CD4-positive, alpha-beta T cell (primary cell): ENCODE measurements at regions not wholly inside any gene's neighbourhood (a gene's known extent, or its start where the extent isn't known, plus 50 kb on each side); places are given as distances from the start of the nearest gene placed in this dataset.

Experiments
- ATAC-seq: fragments of 200-7000 bp; cut with Tn5 transposase; one replicate; pipeline ENCODE4 v1.10.0; 2022; ENCODE audit warnings: mild to moderate bottlenecking; ENCODE audit not compliant: poor library complexity
- CTCF ChIA-PET: fragments of 350-600 bp; sonication (Branson Sonifier 250); formaldehyde crosslinking; loops from one replicate; lab custom pipeline; 2021; ENCODE audit warnings: antibody characterized with exemption, inconsistent platforms; lab: Charles Lee
- POLR2A ChIA-PET: fragments of 350-600 bp; sonication (Branson Sonifier 250); formaldehyde crosslinking; loops from one replicate; lab custom pipeline; 2021; ENCODE audit warnings: antibody characterized with exemption, inconsistent platforms; lab: Charles Lee
- DNase-seq, 14 experiments: peaks; one replicate each; pipeline ENCODE4 v3.0.0-alpha.2; 2013 to 2020; ENCODE audit warnings: mixed read lengths in 2 of 14
- H3K27ac ChIP-seq, 2 donors: one replicate each; pipeline versions ENCODE4 v1.5.1 to v1.7.0; 2013; ENCODE audit warnings: low read length in 2 of 2, low read depth in 1 of 2, mild to moderate bottlenecking in 1 of 2
- H3K27me3 ChIP-seq, 2 experiments: 1 replicate in 1 of 2; 2 replicates in 1 of 2; pipeline versions ENCODE4 v1.6.1 to v1.7.0; 2013; ENCODE audit warnings: low read length in 2 of 2, control low read depth in 1 of 2, mild to moderate bottlenecking in 1 of 2, moderate library complexity in 1 of 2; ENCODE audit not compliant: insufficient read depth in 2 of 2, control insufficient read depth in 1 of 2
- H3K36me3 ChIP-seq: one replicate; pipeline ENCODE4 v1.6.1; 2013; ENCODE audit warnings: low read length, control low read depth; ENCODE audit not compliant: insufficient read depth
- H3K4me1 ChIP-seq: one replicate; pipeline ENCODE4 v1.6.1; 2013; ENCODE audit warnings: low read length, control low read depth; ENCODE audit not compliant: insufficient read depth
- H3K4me3 ChIP-seq: one replicate; pipeline ENCODE4 v1.5.1; 2013; ENCODE audit warnings: mild to moderate bottlenecking, low read length, moderate library complexity
- H3K9me3 ChIP-seq, 2 experiments: 1 replicate in 1 of 2; 2 replicates in 1 of 2; pipeline versions ENCODE4 v1.6.1 to v1.7.0; 2013; ENCODE audit warnings: low read length in 2 of 2, mild to moderate bottlenecking in 2 of 2, control low read depth in 1 of 2, moderate library complexity in 1 of 2; ENCODE audit not compliant: control insufficient read depth in 1 of 2, insufficient read depth in 1 of 2
- H3K27ac Mint-ChIP-seq: one replicate; pipeline ENCODE4 v1.8.0; 2020; ENCODE audit warnings: mixed read lengths
- H3K27me3 Mint-ChIP-seq: one replicate; pipeline ENCODE4 v1.8.0; 2021; ENCODE audit warnings: mixed read lengths
- H3K36me3 Mint-ChIP-seq: one replicate; pipeline ENCODE4 v1.8.0; 2021; ENCODE audit warnings: low read depth, mixed read lengths
- H3K4me1 Mint-ChIP-seq: one replicate; pipeline ENCODE4 v1.8.0; 2021; ENCODE audit warnings: low read depth, mixed read lengths
- H3K4me3 Mint-ChIP-seq: one replicate; pipeline ENCODE4 v1.8.0; 2020; ENCODE audit warnings: mild to moderate bottlenecking, mixed read lengths
- H3K9me3 Mint-ChIP-seq: one replicate; pipeline ENCODE4 v1.8.0; 2020; ENCODE audit warnings: mixed read lengths
- intact Hi-C, 2 experiments: fragments of 100-400 bp; cut with DNase I in 1 of 2; cut with micrococcal nuclease in 1 of 2; formaldehyde crosslinking; loops; one replicate each; pipeline versions ENCODE4 v1.15.1 to v1.9.0; 2023 to 2025; cut with DNase I, micrococcal nuclease
- TF ChIP-seq, protein P1 (sequence below): fragments of 200-600 bp; IDR thresholded peaks from one replicate; pipeline ENCODE4 v1.8.0; 2022; ENCODE audit warnings: antibody characterized with exemption, mild to moderate bottlenecking

DNA sequence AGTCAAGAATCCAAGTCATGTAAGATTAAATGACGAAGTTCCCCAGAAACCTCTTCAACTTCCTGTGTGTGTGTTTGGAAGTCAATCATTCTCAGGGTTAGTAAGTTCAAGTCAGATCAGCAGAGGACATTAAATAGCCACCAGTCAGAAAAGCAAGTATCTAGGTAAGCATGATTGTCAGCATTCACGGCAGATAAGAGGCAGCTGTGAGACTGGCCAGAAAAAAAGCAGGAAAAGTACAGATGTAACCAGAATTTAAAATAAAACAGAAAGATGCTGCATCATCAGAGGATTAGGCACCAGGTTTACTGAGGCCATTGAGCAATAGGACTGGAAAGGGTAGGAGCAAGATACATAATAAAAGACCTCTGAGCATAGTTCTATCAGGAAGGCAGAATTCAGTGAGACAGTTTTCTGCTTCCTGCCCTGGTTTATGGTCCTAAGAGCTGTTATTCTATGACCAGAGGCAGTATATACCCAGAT, 606.9 kb downstream of the FSCB start:
- H3K9me3 Mint-ChIP-seq = peaks cover 8% of the 10 kb centered on the region
- Histone ChIP-seq H3K9me3 (no peaks in the 10 kb centered on the region), H3K27ac (no peak overlapping the region), H3K27me3 (no peaks in the 10 kb centered on the region), H3K4me3 (no peak overlapping the region), H3K4me1 (no peaks in the 10 kb centered on the region), H3K36me3 (no peaks in the 10 kb centered on the region)
- H3K4me3 Mint-ChIP-seq = no peak overlapping the region
- DNase-seq (no peak), ATAC-seq (no peak)
- H3K27ac Mint-ChIP-seq = no peak overlapping the region
- TF ChIP-seq, protein P1, sequence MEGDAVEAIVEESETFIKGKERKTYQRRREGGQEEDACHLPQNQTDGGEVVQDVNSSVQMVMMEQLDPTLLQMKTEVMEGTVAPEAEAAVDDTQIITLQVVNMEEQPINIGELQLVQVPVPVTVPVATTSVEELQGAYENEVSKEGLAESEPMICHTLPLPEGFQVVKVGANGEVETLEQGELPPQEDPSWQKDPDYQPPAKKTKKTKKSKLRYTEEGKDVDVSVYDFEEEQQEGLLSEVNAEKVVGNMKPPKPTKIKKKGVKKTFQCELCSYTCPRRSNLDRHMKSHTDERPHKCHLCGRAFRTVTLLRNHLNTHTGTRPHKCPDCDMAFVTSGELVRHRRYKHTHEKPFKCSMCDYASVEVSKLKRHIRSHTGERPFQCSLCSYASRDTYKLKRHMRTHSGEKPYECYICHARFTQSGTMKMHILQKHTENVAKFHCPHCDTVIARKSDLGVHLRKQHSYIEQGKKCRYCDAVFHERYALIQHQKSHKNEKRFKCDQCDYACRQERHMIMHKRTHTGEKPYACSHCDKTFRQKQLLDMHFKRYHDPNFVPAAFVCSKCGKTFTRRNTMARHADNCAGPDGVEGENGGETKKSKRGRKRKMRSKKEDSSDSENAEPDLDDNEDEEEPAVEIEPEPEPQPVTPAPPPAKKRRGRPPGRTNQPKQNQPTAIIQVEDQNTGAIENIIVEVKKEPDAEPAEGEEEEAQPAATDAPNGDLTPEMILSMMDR = no peak
- H3K36me3 Mint-ChIP-seq = no peaks in the 10 kb centered on the region
- no peaks in the 10 kb centered on the region for H3K27me3 Mint-ChIP-seq
- intact Hi-C loops = no loop called here
- ChIA-PET CTCF (no interaction called here), POLR2A (no interaction called here)
- no peaks in the 10 kb centered on the region for H3K4me1 Mint-ChIP-seq

DNA sequence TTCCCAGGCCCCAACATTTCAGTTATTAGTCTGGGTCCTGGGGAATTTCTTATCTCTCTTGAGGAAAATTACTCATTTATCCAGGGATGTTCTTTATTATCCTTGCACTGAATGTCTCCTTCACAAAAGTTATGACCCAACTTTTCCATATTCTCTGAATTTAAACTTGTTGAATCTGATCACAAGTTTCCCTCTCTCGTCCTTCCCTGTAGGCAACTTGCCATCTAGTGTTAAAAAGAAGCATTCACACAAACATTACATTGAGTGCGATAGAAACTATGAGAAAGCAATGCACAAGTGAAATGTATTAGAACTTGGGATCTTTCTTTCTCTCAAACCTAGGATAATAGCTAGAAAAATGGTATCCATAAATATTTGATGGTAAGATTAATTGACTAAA, 608.4 kb downstream of the FSCB start:
- Histone ChIP-seq H3K27me3 (no peaks in the 10 kb centered on the region), H3K4me1 (no peaks in the 10 kb centered on the region), H3K9me3 (no peaks in the 10 kb centered on the region), H3K4me3 (no peak overlapping the region), H3K27ac (no peak overlapping the region), H3K36me3 (no peaks in the 10 kb centered on the region)
- Mint-ChIP-seq H3K27me3 (no peaks in the 10 kb centered on the region), H3K36me3 (no peaks in the 10 kb centered on the region), H3K9me3 (peaks cover 8% of the 10 kb centered on the region), H3K27ac (no peak overlapping the region), H3K4me1 (no peaks in the 10 kb centered on the region), H3K4me3 (no peak overlapping the region)
- TF ChIP-seq, protein P1 = no peak
- no peak for DNase-seq
- intact Hi-C loops = no loop called here
- no peak for ATAC-seq
- ChIA-PET POLR2A (no interaction called here), CTCF (no interaction called here)

DNA sequence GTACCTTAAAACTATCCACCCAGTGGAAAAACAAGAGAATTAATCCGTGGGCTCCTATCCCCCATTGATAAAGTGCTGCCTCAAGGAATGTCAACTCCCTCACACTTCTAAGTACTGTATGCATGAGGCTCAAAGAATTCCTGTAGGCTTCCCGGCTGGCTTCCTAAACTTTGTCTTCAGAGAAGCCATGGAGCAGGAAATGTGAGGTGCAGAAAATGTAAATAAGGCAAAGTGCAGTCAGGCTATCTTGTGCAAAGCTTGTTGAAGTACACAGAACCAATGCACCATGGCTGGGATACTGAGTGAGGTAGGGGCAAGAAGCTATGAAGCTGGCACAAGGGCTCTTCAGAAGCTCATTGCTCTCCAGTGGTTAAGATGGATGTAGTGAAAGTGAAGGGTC, 611.0 kb downstream of the FSCB start:
- H3K9me3 ChIP-seq = no peaks in the 10 kb centered on the region
- DNase-seq (no peak), ATAC-seq (no peak)
- POLR2A ChIA-PET = interaction anchor here (0.6 kb wide), 1 partner anchor 220 kb away, joined by 3 read pairs; no protein-coding TSS in a partner anchor
- Mint-ChIP-seq H3K27me3 (no peaks in the 10 kb centered on the region), H3K36me3 (no peaks in the 10 kb centered on the region), H3K9me3 (peaks cover 8% of the 10 kb centered on the region), H3K4me3 (no peak overlapping the region), H3K27ac (no peak overlapping the region), H3K4me1 (no peaks in the 10 kb centered on the region)
- no peak overlapping the region for H3K27ac ChIP-seq
- H3K36me3 ChIP-seq = no peaks in the 10 kb centered on the region
- intact Hi-C loops = no loop called here
- no peaks in the 10 kb centered on the region for H3K27me3 ChIP-seq
- CTCF ChIA-PET = no interaction called here
- H3K4me1 ChIP-seq = no peaks in the 10 kb centered on the region
- TF ChIP-seq, protein P1 = no peak
- H3K4me3 ChIP-seq = no peak overlapping the region
